ENCODE measurements at regions not wholly inside any gene's neighbourhood (a gene's known extent, or its start where the extent isn't known, plus 50 kb on each side); places are given as distances from the start of the nearest gene placed in this dataset.

DNA sequence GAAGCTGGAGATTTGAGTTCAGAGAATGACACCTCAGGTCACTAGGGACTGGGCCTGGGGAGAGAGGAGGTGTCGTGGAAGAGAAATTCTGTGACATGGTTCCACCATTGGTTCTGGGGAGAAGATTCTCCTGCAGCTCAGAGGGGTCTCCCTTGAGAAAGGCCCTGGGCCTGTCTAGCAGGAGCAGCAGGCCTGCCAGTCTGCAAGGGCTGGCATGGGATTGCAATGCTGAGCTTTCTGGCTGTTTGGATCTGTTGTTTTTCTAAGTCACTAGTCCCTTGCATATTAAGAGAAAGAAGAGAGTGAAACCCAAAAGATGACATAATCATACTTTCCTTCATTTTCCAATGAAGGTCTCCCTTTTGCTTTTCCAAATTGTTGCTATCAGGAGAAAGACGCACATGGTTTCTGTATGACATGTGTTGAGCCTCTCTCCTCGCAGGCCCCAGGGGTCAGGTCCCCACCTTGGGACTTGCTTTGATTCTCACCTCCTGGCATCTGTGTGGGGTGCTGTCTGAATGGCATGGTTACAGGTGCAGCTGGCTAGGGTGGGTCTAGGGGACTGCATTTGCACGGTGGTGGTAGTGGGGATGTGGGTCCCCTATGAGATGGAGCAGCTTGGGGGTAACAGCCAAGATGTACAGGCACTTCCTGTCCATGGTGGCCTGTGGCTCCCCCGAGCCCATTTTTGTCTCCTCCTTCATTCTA is 117.8 kb downstream of the GLI2 start:
- DNase-seq (ENCODE audit: low read depth, low spot score): no peak
- no peak overlapping the region for H3K27ac ChIP-seq (ENCODE audit: low read length)
- peaks cover 6% of the 10 kb centered on the region for H3K4me1 ChIP-seq (ENCODE audit: control insufficient read depth, insufficient read depth, low read length)
- WGBS (ENCODE audit: insufficient coverage, insufficient read length): no CpG with 5 or more reads among the region's 5 CpGs
- no peaks in the 10 kb centered on the region for H3K9me3 ChIP-seq (ENCODE audit: control insufficient read depth, insufficient read depth, low read length)
- no peaks in the 10 kb centered on the region for H3K27me3 ChIP-seq (ENCODE audit: control insufficient read depth, insufficient read depth, low read length)
- no peak overlapping the region for H3K4me3 ChIP-seq (ENCODE audit: low read length)
- H3K36me3 ChIP-seq (ENCODE audit: control insufficient read depth, insufficient read depth, low read length): no peaks in the 10 kb centered on the region; the same call in 1 of the 2 replicates

DNA sequence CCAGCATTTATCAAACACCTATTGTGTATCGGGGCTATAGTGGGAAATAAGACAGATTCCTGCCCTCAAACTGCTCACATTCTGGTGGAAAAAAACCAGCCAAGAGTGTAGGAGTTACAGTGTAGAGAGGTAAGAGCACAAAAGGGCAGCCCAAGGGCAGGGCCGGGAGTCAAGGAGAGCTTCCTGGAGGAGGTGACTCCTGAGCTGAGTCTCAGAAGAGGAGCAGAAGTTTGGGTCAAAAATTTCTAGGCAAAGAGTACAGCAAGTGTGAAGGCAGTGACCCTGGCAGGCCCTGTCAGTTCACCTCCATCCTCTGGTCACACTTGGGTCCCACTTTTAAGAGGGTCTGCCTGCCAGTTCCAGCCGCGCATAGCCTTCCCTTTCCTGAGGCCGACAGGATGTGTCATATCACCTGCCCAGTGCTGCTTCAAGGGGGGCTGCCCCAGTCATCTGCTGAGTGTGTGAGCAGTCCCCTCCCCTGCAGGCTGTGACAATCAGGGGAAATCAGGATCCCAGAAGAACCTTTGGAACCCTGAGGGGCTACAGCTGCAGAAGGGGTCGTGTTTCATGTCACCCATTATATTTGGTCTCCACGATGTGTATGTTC is 118.4 kb downstream of the GLI2 start:
- Histone ChIP-seq H3K4me1 (ENCODE audit: control insufficient read depth, insufficient read depth, low read length) (peaks cover 8% of the 10 kb centered on the region), H3K36me3 (ENCODE audit: control insufficient read depth, insufficient read depth, low read length) (no peaks in the 10 kb centered on the region; the same call in 1 of the 2 replicates), H3K27ac (ENCODE audit: low read length) (no peak overlapping the region), H3K9me3 (ENCODE audit: control insufficient read depth, insufficient read depth, low read length) (no peaks in the 10 kb centered on the region), H3K27me3 (ENCODE audit: control insufficient read depth, insufficient read depth, low read length) (no peaks in the 10 kb centered on the region), H3K4me3 (ENCODE audit: low read length) (no peak overlapping the region)
- DNase-seq (ENCODE audit: low read depth, low spot score): no peak
- no CpG with 5 or more reads among the region's 7 CpGs for WGBS (ENCODE audit: insufficient coverage, insufficient read length)

DNA sequence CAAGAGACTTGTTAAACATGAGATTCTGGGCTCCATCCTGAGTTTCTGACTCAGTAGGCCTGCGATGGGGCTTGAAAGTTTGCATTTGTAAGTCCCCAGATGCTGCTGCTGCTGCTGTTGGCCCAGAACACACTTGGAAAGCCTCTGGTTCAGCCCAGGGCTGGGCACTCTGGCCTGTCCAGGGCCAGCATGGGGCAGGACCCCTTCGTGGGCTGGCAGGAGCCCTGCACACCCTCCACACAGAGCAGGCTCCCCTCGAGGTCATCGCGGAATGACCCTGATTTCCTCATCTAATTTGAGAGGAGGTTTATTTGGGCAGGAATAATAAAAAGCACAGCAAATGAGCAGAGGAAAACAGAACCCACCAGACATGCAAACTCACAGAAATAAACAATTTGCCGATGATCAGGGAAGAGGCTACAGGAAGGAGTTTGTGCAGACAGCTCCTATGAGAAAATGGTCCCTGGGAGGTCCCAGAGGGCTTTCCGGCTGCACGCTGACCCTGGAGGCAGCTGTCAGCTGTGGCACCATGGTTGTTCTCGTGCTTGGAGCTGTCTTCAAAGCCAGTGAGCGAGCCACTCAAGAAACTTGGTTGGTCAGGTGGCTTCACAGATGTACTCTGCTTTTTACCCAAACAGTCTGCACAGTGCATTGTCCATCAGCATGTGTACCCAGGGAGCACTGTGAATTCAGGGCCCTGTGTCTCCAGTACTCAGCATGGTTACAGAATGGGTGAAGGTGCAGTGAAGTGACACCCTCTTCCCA is 119.3 kb downstream of the GLI2 start:
- Histone ChIP-seq H3K4me3 (ENCODE audit: low read length) (no peak overlapping the region), H3K4me1 (ENCODE audit: control insufficient read depth, insufficient read depth, low read length) (peaks cover 9% of the 10 kb centered on the region), H3K36me3 (ENCODE audit: control insufficient read depth, insufficient read depth, low read length) (no peaks in the 10 kb centered on the region; the same call in 1 of the 2 replicates), H3K27me3 (ENCODE audit: control insufficient read depth, insufficient read depth, low read length) (no peaks in the 10 kb centered on the region), H3K9me3 (ENCODE audit: control insufficient read depth, insufficient read depth, low read length) (no peaks in the 10 kb centered on the region), H3K27ac (ENCODE audit: low read length) (no peak overlapping the region)
- WGBS (ENCODE audit: insufficient coverage, insufficient read length): no CpG with 5 or more reads among the region's 10 CpGs
- DNase-seq (ENCODE audit: low read depth, low spot score): no peak

DNA sequence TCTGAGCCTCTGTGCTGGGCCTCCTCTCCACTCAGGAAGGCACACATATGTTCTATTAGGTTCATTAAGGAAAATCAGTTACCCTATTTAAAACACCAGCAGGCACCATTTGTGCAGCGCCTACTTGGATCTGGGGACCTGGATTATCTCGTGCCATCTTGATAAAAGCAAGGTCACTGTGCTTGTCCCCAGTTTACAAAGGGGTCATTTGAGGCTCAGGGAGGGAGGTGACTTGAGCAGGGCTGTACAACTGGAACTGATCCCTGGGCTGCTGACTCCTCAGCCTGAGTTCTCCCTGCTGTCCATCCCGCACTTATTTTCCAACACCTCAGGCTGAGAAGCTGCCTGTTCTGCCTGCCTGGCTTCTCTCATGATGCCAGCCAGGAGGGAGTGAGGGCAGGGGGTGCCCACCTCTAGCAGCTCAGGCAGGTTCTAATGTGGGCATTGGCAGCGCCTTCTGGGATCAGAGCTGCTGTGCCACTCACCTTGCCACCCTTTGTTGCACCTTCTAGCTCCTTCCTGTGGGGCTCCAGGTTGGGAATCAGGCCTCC is 120.3 kb downstream of the GLI2 start:
- no peaks in the 10 kb centered on the region for H3K27me3 ChIP-seq (ENCODE audit: control insufficient read depth, insufficient read depth, low read length)
- H3K36me3 ChIP-seq (ENCODE audit: control insufficient read depth, insufficient read depth, low read length): no peaks in the 10 kb centered on the region; the same call in 1 of the 2 replicates
- no peak overlapping the region for H3K4me3 ChIP-seq (ENCODE audit: low read length)
- H3K4me1 ChIP-seq (ENCODE audit: control insufficient read depth, insufficient read depth, low read length): peaks cover 10% of the 10 kb centered on the region
- H3K9me3 ChIP-seq (ENCODE audit: control insufficient read depth, insufficient read depth, low read length): no peaks in the 10 kb centered on the region
- DNase-seq (ENCODE audit: low read depth, low spot score): no peak
- H3K27ac ChIP-seq (ENCODE audit: low read length): no peak overlapping the region
- WGBS (ENCODE audit: insufficient coverage, insufficient read length): no CpG with 5 or more reads among the region's 4 CpGs

DNA sequence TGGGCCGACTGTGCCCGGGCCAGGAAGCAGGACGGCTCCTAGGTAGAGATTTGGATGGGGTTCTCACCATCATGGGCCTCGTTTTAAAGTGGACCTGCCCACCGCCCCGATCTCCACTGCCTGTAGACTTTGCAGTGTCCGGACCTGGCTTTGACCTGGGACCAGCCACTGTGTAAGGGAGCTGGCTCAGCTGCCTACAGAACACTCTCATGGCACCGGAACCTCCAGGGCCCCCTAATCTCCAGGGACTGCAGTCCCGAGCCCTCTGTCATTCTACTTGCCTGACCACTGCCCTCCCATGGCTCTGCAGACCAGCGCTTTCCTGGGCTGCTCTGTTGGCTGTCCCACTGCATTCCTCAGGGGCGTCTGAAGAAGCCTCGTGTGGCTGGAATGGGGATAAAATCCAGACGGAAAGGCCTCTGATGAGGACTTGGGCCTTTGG is 120.8 kb downstream of the GLI2 start:
- Histone ChIP-seq H3K27me3 (ENCODE audit: control insufficient read depth, insufficient read depth, low read length) (no peaks in the 10 kb centered on the region), H3K9me3 (ENCODE audit: control insufficient read depth, insufficient read depth, low read length) (no peaks in the 10 kb centered on the region), H3K4me1 (ENCODE audit: control insufficient read depth, insufficient read depth, low read length) (peaks cover 10% of the 10 kb centered on the region), H3K36me3 (ENCODE audit: control insufficient read depth, insufficient read depth, low read length) (no peaks in the 10 kb centered on the region; the same call in 1 of the 2 replicates), H3K4me3 (ENCODE audit: low read length) (no peak overlapping the region), H3K27ac (ENCODE audit: low read length) (no peak overlapping the region)
- DNase-seq (ENCODE audit: low read depth, low spot score): no peak
- WGBS (ENCODE audit: insufficient coverage, insufficient read length): no CpG with 5 or more reads among the region's 13 CpGs

DNA sequence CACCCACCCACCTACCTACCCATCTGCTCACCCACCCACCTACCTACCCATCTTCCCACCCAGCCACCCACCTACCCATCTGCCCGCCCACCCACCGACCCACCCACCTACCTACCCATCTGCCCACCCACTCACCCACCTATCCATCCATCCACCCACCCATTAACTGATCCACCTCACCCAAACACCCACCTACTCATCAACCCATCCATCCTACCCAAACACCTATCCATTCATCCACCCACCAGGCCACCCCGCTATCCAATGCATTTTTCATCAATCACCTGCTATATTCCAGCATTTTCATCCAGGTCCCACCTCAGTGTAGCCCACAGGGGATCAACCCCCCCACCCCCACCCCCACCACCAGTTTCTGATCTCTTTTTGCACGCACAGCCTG is 121.8 kb downstream of the GLI2 start:
- Histone ChIP-seq H3K27me3 (ENCODE audit: control insufficient read depth, insufficient read depth, low read length) (no peaks in the 10 kb centered on the region), H3K4me1 (ENCODE audit: control insufficient read depth, insufficient read depth, low read length) (peaks cover 14% of the 10 kb centered on the region), H3K4me3 (ENCODE audit: low read length) (no peak overlapping the region), H3K36me3 (ENCODE audit: control insufficient read depth, insufficient read depth, low read length) (no peaks in the 10 kb centered on the region), H3K9me3 (ENCODE audit: control insufficient read depth, insufficient read depth, low read length) (no peaks in the 10 kb centered on the region), H3K27ac (ENCODE audit: low read length) (no peak overlapping the region)
- DNase-seq (ENCODE audit: low read depth, low spot score): no peak
- no CpG with 5 or more reads among the region's 4 CpGs for WGBS (ENCODE audit: insufficient coverage, insufficient read length)

DNA sequence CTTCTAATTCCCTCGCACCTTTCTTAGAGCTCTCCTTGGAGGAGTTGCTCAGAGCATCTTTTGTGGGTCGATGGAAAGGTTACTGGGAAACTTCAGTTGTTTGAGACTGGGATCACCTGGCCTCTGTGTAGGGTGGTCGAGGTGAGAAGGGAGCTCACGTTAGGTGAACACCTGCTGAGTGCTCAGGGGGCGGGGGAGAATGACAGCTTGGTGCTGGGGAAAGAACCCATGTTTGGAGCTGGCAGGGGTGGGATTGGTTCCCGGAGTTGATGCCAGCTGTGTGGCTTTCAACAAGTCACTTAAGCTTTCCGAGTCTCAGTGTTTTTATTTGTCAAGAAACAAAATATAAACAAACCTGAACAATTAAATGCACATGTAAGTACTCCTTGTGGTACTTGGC is 122.3 kb downstream of the GLI2 start:
- Histone ChIP-seq H3K4me1 (ENCODE audit: control insufficient read depth, insufficient read depth, low read length) (peaks cover 14% of the 10 kb centered on the region), H3K27ac (ENCODE audit: low read length) (no peak overlapping the region), H3K9me3 (ENCODE audit: control insufficient read depth, insufficient read depth, low read length) (no peaks in the 10 kb centered on the region), H3K36me3 (ENCODE audit: control insufficient read depth, insufficient read depth, low read length) (no peaks in the 10 kb centered on the region), H3K27me3 (ENCODE audit: control insufficient read depth, insufficient read depth, low read length) (no peaks in the 10 kb centered on the region), H3K4me3 (ENCODE audit: low read length) (no peak overlapping the region)
- DNase-seq (ENCODE audit: low read depth, low spot score): no peak
- no CpG with 5 or more reads among the region's 7 CpGs for WGBS (ENCODE audit: insufficient coverage, insufficient read length)

DNA sequence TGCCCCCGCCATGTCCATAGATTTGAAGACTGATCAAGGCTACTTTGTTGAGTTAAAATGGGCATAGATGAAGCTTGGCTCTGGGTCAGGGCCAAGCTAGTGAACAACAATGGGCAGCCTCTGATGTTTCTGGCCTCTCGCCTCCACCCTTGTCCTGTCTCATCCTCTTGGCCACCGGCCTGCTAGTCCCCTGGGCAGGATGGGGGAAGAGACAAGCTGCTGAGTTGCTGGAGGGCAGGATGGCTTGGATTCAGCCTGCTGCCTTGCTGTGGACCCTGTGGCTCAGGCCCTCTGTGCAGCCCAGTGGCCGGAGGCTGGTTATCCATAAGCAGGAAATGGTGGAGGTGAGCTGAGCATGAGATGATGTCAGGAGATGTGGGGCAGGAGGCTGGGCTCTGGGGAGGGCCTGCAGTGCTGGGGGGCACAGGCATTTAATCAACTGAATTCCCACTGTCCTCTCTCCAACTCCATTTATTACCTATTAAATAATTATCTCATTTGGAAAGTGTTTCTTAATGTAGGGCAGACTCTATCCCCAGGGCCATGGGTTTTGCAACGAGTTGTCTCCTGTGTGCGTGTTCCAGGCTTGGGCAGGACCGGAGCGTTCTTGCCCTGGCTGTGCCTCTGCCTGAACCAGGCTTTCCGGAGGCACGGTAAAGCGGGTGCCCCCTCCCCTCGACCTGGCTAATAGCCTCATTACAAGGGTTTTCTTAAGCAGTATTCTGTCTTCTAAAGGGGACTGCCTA is 122.9 kb downstream of the GLI2 start:
- no peaks in the 10 kb centered on the region for H3K27me3 ChIP-seq (ENCODE audit: control insufficient read depth, insufficient read depth, low read length)
- no peak overlapping the region; the same call in 1 of the 2 replicates for H3K4me3 ChIP-seq (ENCODE audit: low read length)
- DNase-seq (ENCODE audit: low read depth, low spot score): no peak
- H3K36me3 ChIP-seq (ENCODE audit: control insufficient read depth, insufficient read depth, low read length): no peaks in the 10 kb centered on the region
- no CpG with 5 or more reads among the region's 12 CpGs for WGBS (ENCODE audit: insufficient coverage, insufficient read length)
- no peaks in the 10 kb centered on the region for H3K9me3 ChIP-seq (ENCODE audit: control insufficient read depth, insufficient read depth, low read length)
- no peak overlapping the region for H3K27ac ChIP-seq (ENCODE audit: low read length)
- H3K4me1 ChIP-seq (ENCODE audit: control insufficient read depth, insufficient read depth, low read length): peaks cover 14% of the 10 kb centered on the region

DNA sequence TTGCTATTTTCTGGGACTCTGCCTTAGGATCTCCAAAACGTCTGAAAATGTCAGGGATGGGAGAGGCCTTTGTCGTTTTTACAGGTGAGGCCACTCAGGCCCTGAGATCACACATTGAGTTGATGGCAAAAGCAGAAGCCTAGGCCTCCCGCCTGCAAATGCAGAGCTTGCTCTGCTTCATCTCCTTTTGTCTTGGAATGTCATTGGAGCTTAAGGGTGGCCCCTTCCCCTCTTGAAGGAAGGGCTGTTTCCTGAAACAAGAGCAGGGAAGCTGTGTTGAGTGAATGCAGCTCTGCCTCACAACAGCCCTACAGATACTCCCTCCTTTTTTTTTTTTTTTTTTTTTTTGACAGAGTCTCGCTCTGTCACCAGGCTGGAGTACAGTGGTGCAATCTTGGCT is 123.5 kb downstream of the GLI2 start:
- WGBS (ENCODE audit: insufficient coverage, insufficient read length): no CpG with 5 or more reads among the region's 4 CpGs
- DNase-seq (ENCODE audit: low read depth, low spot score): peak; percentile 27
- peaks cover 14% of the 10 kb centered on the region for H3K4me1 ChIP-seq (ENCODE audit: control insufficient read depth, insufficient read depth, low read length)
- no peak overlapping the region for H3K4me3 ChIP-seq (ENCODE audit: low read length)
- no peaks in the 10 kb centered on the region for H3K9me3 ChIP-seq (ENCODE audit: control insufficient read depth, insufficient read depth, low read length)
- H3K36me3 ChIP-seq (ENCODE audit: control insufficient read depth, insufficient read depth, low read length): no peaks in the 10 kb centered on the region
- H3K27me3 ChIP-seq (ENCODE audit: control insufficient read depth, insufficient read depth, low read length): no peaks in the 10 kb centered on the region
- H3K27ac ChIP-seq (ENCODE audit: low read length): no peak overlapping the region

Measured in iPS DF 6.9 (cell line).